K562 (cell line): ENCODE measurements at regions not wholly inside any gene's neighbourhood (a gene's known extent, or its start where the extent isn't known, plus 50 kb on each side); places are given as distances from the start of the nearest gene placed in this dataset.

Experiments used
- ATAC-seq: fragments of 200-7000 bp; cut with Tn5 transposase; 3 replicates; pipeline ENCODE4 v1.9.1; 2020; ENCODE audit warnings: moderate library complexity
- BruUV-seq: library from RNA; stranded (reverse); fragments of 400-500 nt; replicated peaks from 2 replicates; lab custom pipeline; 2021; lab: Mats Ljungman, UMichigan
- CTCF ChIA-PET: fragments of 300-600 bp; formaldehyde crosslinking; extraction: SDS; loops from one replicate; lab custom pipeline; 2021; ENCODE audit warnings: low intra/inter-chr PET ratio; lab: Yijun Ruan, JAX
- POLR2A ChIA-PET: fragments of 300-600, 350-650 bp; sonication (Branson Sonifier 250); formaldehyde crosslinking; extraction: SDS; loops from one replicate; lab custom pipeline; 2021; ENCODE audit warnings: antibody characterized with exemption, inconsistent platforms; lab: Yijun Ruan, JAX
- DNase-seq, 4 experiments: peaks; one replicate each; pipeline versions ENCODE4 v3.0.0 to v3.0.0-alpha.2; 2011 to 2018; ENCODE audit warnings: low spot score in 3 of 4, mixed read lengths in 3 of 4; ENCODE audit errors: extremely low read depth in 1 of 4
- FAIRE-seq: peaks from 2 replicates; lab custom pipeline; 2011; peaks lifted over from hg19 to GRCh38; lab: Jason Lieb, UNC
- H2AFZ ChIP-seq: 2 replicates; pipeline ENCODE4 v1.6.0; 2011; ENCODE audit warnings: low read depth, low read length, control low read depth, inconsistent platforms
- H3K27ac ChIP-seq: fragments of 200-600 bp; 3 replicates; pipeline ENCODE4 v1.8.0; 2011; ENCODE audit warnings: low read depth, mild to moderate bottlenecking, control low read depth, inconsistent platforms, low read length, moderate library complexity, mixed read lengths; ENCODE audit errors: extremely low read depth
- H3K27me3 ChIP-seq, 2 experiments: fragments of 300-600 bp in 1 of 2; 2 replicates in 1 of 2; 3 replicates in 1 of 2; pipeline versions ENCODE4 v1.6.0 to v1.8.0; 2011; ENCODE audit warnings: inconsistent platforms in 2 of 2, low read length in 2 of 2, mild to moderate bottlenecking in 1 of 2, mixed read lengths in 1 of 2, moderate library complexity in 1 of 2; ENCODE audit not compliant: control insufficient read depth in 2 of 2, insufficient read depth in 2 of 2
- H3K36me3 ChIP-seq: fragments of 300-600 bp; 3 replicates; pipeline ENCODE4 v1.8.0; 2011; ENCODE audit warnings: mild to moderate bottlenecking, low read length, inconsistent platforms; ENCODE audit not compliant: control insufficient read depth, insufficient read depth
- H3K4me1 ChIP-seq, 2 experiments: fragments of 200-600 bp in 1 of 2; replicated peaks in 1 of 2; 2 replicates in 1 of 2; 3 replicates in 1 of 2; pipeline versions ENCODE4 v1.5.1 to v1.8.0; 2011; ENCODE audit warnings: inconsistent platforms in 2 of 2, low read length in 2 of 2, mild to moderate bottlenecking in 1 of 2, mixed read lengths in 1 of 2, moderate library complexity in 1 of 2; ENCODE audit not compliant: control insufficient read depth in 2 of 2, insufficient read depth in 2 of 2
- H3K4me2 ChIP-seq: 2 replicates; pipeline ENCODE4 v1.6.1; 2011; ENCODE audit warnings: low read length, control low read depth, inconsistent platforms, mixed read lengths; ENCODE audit not compliant: insufficient read depth
- H3K4me3 ChIP-seq: fragments of 200-600 bp; sonication (generic), shearing (Covaris generic); 2 replicates; pipeline ENCODE4 v1.5.1; 2016; ENCODE audit warnings: control low read depth, inconsistent platforms
- H3K79me2 ChIP-seq: fragments of 200-600 bp; 3 replicates; pipeline ENCODE4 v1.8.0; 2011; ENCODE audit warnings: low read length, inconsistent platforms; ENCODE audit not compliant: control insufficient read depth, insufficient read depth
- H3K9ac ChIP-seq, 2 experiments: 2 replicates each; pipeline versions ENCODE4 v1.6.0 to v1.6.1; 2011; ENCODE audit warnings: low read depth in 2 of 2, low read length in 2 of 2, control low read depth in 1 of 2, inconsistent platforms in 1 of 2, mild to moderate bottlenecking in 1 of 2, mixed read lengths in 1 of 2; ENCODE audit not compliant: insufficient read depth in 1 of 2
- H3K9me1 ChIP-seq: one replicate; pipeline ENCODE4 v1.6.0; 2011; ENCODE audit warnings: inconsistent platforms, mild to moderate bottlenecking, low read length, moderate library complexity; ENCODE audit not compliant: control insufficient read depth, insufficient read depth
- H3K9me3 ChIP-seq: replicated peaks from 2 replicates; pipeline ENCODE4 v1.5.1; 2011; ENCODE audit warnings: low read depth, low read length, inconsistent platforms; ENCODE audit not compliant: control insufficient read depth, insufficient read depth
- H4K20me1 ChIP-seq: replicated peaks from 2 replicates; pipeline ENCODE4 v1.6.1; 2011; ENCODE audit warnings: low read length, inconsistent platforms, mixed read lengths; ENCODE audit not compliant: control insufficient read depth, insufficient read depth
- BMI1 ChIP-seq: fragments of 150-350 bp; IDR thresholded peaks from 2 replicates; pipeline ENCODE4 v1.6.1; 2014; ENCODE audit warnings: low read length
- FOXM1 ChIP-seq, 2 experiments: fragments of 450-650 bp in 1 of 2; sonication (generic) in 1 of 2; formaldehyde crosslinking in 1 of 2; IDR thresholded peaks; 2 replicates each; pipeline versions ENCODE4 v1.6.1 to v1.9.0; 2017 to 2022; ENCODE audit warnings: low read depth in 2 of 2, mild to moderate bottlenecking in 2 of 2, missing genetic modification reagents in 1 of 2, moderate library complexity in 1 of 2
- HMBOX1 ChIP-seq: sonication (generic); IDR thresholded peaks from 2 replicates; pipeline ENCODE4 v1.6.1; 2016
- KLF10 ChIP-seq: fragments of 250-450 bp; sonication (Bioruptor Pico); IDR thresholded peaks from 2 replicates; pipeline ENCODE4 v1.6.1; 2021; ENCODE audit warnings: matching md5 sums
- MCM7 ChIP-seq, 2 experiments: fragments of 450-650 bp; IDR thresholded peaks; 2 replicates each; pipeline ENCODE4 v1.6.1; 2016 to 2018
- TAF15 ChIP-seq: fragments of 200-400 bp; formaldehyde crosslinking; IDR thresholded peaks from 2 replicates; pipeline ENCODE4 v1.6.1; 2017; ENCODE audit warnings: mild to moderate bottlenecking, low read depth, low read length, moderate library complexity
- THAP7 ChIP-seq: fragments of 250-450 bp; sonication (Bioruptor Pico); IDR thresholded peaks from 2 replicates; pipeline ENCODE4 v1.5.0; 2021
- ZBTB12 ChIP-seq: fragments of 250-450 bp; sonication (Bioruptor Pico); IDR thresholded peaks from 2 replicates; pipeline ENCODE4 v1.4.0; 2020
- ZBTB26 ChIP-seq: fragments of 450-650 bp; formaldehyde crosslinking; IDR thresholded peaks from 2 replicates; pipeline ENCODE4 v1.4.0; 2022; ENCODE audit warnings: missing genetic modification characterization
- ZBTB8A ChIP-seq: fragments of 450-650 bp; IDR thresholded peaks from 2 replicates; pipeline ENCODE4 v1.6.1; 2018; ENCODE audit warnings: mild to moderate bottlenecking, moderate library complexity; ENCODE audit not compliant: partially characterized antibody
- WGBS: fragments of 100-300 bp; shearing (Covaris generic); methylation state at CpG from one replicate; pipeline ENCODE4 v1.1.6; 2016; ENCODE audit warnings: low coverage, mixed read lengths; ENCODE audit not compliant: insufficient coverage; ENCODE audit errors: missing lambda C conversion rate; 5-methylcytosine and 5-hydroxymethylcytosine counted together
- in situ Hi-C: fragments of 300-500 bp; cut with MboI; formaldehyde crosslinking; loops from 4 replicates; pipeline ENCODE4 v1.15.0; 2018; ENCODE audit warnings: inconsistent platforms, mixed read lengths
- intact Hi-C: fragments of 100-400 bp; cut with micrococcal nuclease; formaldehyde crosslinking; loops from 2 replicates; pipeline ENCODE4 v1.14.2; 2022

- no peaks in the 10 kb centered on the region for H3K79me2 ChIP-seq
- in situ Hi-C loops: loop anchor here (10.0 kb wide), 1 partner anchor 286 kb away; no protein-coding TSS in a partner anchor
- intact Hi-C loops: loop anchor here (10.0 kb wide), 1 partner anchor 66 kb away; the partner anchor contains the start of gene AMZ2
- TF ChIP-seq FOXM1 (IDR thresholded peaks at IDR 0.05; ENCODE audit: low read depth) (no peak), FOXM1 (CRISPR knock-in tag; IDR thresholded peaks at IDR 0.05; ENCODE audit: low read depth) (no peak), KLF10 (CRISPR knock-in tag) (no peak), THAP7 (CRISPR knock-in tag) (no peak), HMBOX1 (no peak), ZBTB8A (no peak), ZBTB12 (CRISPR knock-in tag) (no peak), TAF15 (no peak), ZBTB26 (CRISPR knock-in tag) (no peak), BMI1 (no peak), MCM7 (IDR thresholded peaks at IDR 0.05) (no peak)
- H2AFZ ChIP-seq: no peak overlapping the region
- ChIA-PET CTCF (no interaction called here), POLR2A (no interaction called here)
- no peaks in the 10 kb centered on the region for H3K36me3 ChIP-seq
- no peak overlapping the region for H3K9ac ChIP-seq
- H3K9me3 ChIP-seq: no peaks in the 10 kb centered on the region
- no peaks in the 10 kb centered on the region; a peak in 1 of 5 replicates for H3K4me1 ChIP-seq
- no peak overlapping the region for H3K4me2 ChIP-seq
- H4K20me1 ChIP-seq: no peaks in the 10 kb centered on the region
- H3K27ac ChIP-seq: no peak overlapping the region
- no peaks in the 10 kb centered on the region; a peak in 1 of 5 replicates for H3K27me3 ChIP-seq
- BruUV-seq: no TSS peak
- DNase-seq: no peak
- H3K4me3 ChIP-seq: no peak overlapping the region
- H3K9me1 ChIP-seq: no peaks in the 10 kb centered on the region
- WGBS: 26% methylated on average over 6 of the region's 6 CpGs
- no peak for FAIRE-seq
- no peak for ATAC-seq
Measured at GRCh38 chr17:68178831-68179230, 69.0 kb upstream of the AMZ2 start.
